Right lobe of liver (tissue), 4 donors: ENCODE measurements at regions not wholly inside any gene's neighbourhood (a gene's known extent, or its start where the extent isn't known, plus 50 kb on each side); places are given as distances from the start of the nearest gene placed in this dataset.

Source experiments
- POLR2A ChIP-seq: fragments of 450-650 bp; IDR thresholded peaks from one replicate; pipeline ENCODE4 v1.6.1; 2017; ENCODE audit warnings: antibody characterized with exemption, mild to moderate bottlenecking
- TF ChIP-seq, protein P1 (sequence below), 4 donors: fragments of 200-600 bp in 3 of 4; fragments of 450-650 bp in 1 of 4; IDR thresholded peaks; one replicate each; pipeline versions ENCODE4 v1.5.1 to v1.8.0; 2016 to 2022; ENCODE audit warnings: antibody characterized with exemption in 4 of 4, mild to moderate bottlenecking in 2 of 4
- donor health status: DM: no; HTN: no; CAD: no.
- donor health status: DM: no; HTN: no; CAD: no.
- donor health status: DM: no; HTN: yes; CAD: no.

DNA sequence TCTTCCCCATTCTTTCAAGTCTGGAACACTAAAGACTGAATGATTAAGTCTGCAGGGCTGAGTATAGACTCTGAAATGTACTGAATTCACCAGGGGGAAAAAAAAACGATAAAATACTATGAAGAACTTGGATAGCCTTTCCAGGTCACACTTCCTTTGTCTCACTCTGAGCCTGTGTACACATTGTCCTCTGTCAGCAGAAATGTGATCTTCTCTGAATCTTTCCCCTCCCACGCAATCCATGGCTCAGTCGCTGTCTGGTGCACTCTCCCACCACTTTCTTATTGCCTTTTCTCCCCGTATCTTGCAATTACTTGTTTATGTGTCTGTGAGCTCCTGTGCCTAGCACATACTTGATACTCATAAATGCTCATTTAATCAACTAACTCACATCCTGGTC lies 212.6 kb upstream of the RSPO3 start:
- TF ChIP-seq POLR2A = no peak
- TF ChIP-seq, protein P1, sequence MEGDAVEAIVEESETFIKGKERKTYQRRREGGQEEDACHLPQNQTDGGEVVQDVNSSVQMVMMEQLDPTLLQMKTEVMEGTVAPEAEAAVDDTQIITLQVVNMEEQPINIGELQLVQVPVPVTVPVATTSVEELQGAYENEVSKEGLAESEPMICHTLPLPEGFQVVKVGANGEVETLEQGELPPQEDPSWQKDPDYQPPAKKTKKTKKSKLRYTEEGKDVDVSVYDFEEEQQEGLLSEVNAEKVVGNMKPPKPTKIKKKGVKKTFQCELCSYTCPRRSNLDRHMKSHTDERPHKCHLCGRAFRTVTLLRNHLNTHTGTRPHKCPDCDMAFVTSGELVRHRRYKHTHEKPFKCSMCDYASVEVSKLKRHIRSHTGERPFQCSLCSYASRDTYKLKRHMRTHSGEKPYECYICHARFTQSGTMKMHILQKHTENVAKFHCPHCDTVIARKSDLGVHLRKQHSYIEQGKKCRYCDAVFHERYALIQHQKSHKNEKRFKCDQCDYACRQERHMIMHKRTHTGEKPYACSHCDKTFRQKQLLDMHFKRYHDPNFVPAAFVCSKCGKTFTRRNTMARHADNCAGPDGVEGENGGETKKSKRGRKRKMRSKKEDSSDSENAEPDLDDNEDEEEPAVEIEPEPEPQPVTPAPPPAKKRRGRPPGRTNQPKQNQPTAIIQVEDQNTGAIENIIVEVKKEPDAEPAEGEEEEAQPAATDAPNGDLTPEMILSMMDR (IDR thresholded peaks at IDR 0.05) = no peak
